ENCODE measurements at regions not wholly inside any gene's neighbourhood (a gene's known extent, or its start where the extent isn't known, plus 50 kb on each side); places are given as distances from the start of the nearest gene placed in this dataset.

- no peak for DNase-seq (ENCODE audit: low spot score)
These were observed 224.1 kb upstream of the IL12A start for GRCh38 chr3:159764490-159765029.

- no peak for DNase-seq (ENCODE audit: low spot score)
These were observed 223.4 kb upstream of the IL12A start for GRCh38 chr3:159765030-159765859.

GRCh38 chr3:159765860-159766294 lies 222.8 kb upstream of the IL12A start:
- DNase-seq (ENCODE audit: low spot score): no peak

GRCh38 chr3:159766563-159767185 lies 222.0 kb upstream of the IL12A start:
- DNase-seq (ENCODE audit: low spot score): no peak

GRCh38 chr3:159770998-159771397 lies 217.6 kb upstream of the IL12A start:
- no peak for DNase-seq (ENCODE audit: low spot score)

GRCh38 chr3:159771865-159772611 lies 216.6 kb upstream of the IL12A start:
- no peak for DNase-seq (ENCODE audit: low spot score)

- DNase-seq (ENCODE audit: low spot score): no peak
These were observed 214.9 kb upstream of the IL12A start for GRCh38 chr3:159773706-159774105.

GRCh38 chr3:159775372-159775961 lies 213.2 kb upstream of the IL12A start:
- DNase-seq (ENCODE audit: low spot score): no peak

- DNase-seq (ENCODE audit: low spot score): no peak
These were observed 211.9 kb upstream of the IL12A start for GRCh38 chr3:159776779-159777178.

- DNase-seq (ENCODE audit: low spot score): no peak
These were observed 208.8 kb upstream of the IL12A start for GRCh38 chr3:159779883-159780282.

- no peak for DNase-seq (ENCODE audit: low spot score)
These were observed 206.8 kb upstream of the IL12A start for GRCh38 chr3:159781867-159782266.

GRCh38 chr3:159782724-159783421 lies 205.8 kb upstream of the IL12A start:
- no peak for DNase-seq (ENCODE audit: low spot score)

GRCh38 chr3:159783780-159784742 lies 204.6 kb upstream of the IL12A start:
- DNase-seq (ENCODE audit: low spot score): no peak

GRCh38 chr3:159785273-159785708 lies 203.3 kb upstream of the IL12A start:
- no peak for DNase-seq (ENCODE audit: low spot score)

- no peak for DNase-seq (ENCODE audit: low spot score)
These were observed 202.0 kb upstream of the IL12A start for GRCh38 chr3:159786489-159787177.

GRCh38 chr3:159787178-159787574 lies 201.5 kb upstream of the IL12A start:
- DNase-seq (ENCODE audit: low spot score): no peak

GRCh38 chr3:159787794-159788205 lies 200.8 kb upstream of the IL12A start:
- DNase-seq (ENCODE audit: low spot score): no peak

- DNase-seq (ENCODE audit: low spot score): no peak
These were observed 200.3 kb upstream of the IL12A start for GRCh38 chr3:159788291-159788690.

GRCh38 chr3:159789017-159789416 lies 199.6 kb upstream of the IL12A start:
- DNase-seq (ENCODE audit: low spot score): no peak
